ENCODE measurements at regions not wholly inside any gene's neighbourhood (a gene's known extent, or its start where the extent isn't known, plus 50 kb on each side); places are given as distances from the start of the nearest gene placed in this dataset.
"Not testable (repeated sequence)": the region's sequence is repeated elsewhere in the genome, so short reads cannot be mapped to it uniquely, and the experiment has no call there.

DNA sequence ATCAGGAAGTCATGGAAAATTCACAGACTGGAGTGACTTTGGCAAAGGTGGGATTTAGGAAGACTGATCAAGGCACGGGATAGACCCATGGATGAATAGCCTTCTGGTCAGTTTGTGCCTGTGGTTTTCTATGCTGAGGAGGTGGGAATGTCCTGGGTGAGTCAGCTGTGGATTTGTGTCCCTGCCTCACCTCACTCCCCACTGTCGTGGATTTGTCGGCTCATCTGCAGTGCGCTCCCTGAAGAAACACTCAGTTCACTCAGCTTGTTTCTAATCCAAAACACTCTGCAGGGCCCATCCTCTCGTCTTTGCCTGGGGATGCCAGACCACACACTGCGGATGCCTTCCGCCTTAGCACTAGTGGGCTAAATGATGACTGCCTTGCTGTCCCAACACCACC, 50.2 kb upstream of the TP53BP2 start:
- TF ChIP-seq, protein P1, sequence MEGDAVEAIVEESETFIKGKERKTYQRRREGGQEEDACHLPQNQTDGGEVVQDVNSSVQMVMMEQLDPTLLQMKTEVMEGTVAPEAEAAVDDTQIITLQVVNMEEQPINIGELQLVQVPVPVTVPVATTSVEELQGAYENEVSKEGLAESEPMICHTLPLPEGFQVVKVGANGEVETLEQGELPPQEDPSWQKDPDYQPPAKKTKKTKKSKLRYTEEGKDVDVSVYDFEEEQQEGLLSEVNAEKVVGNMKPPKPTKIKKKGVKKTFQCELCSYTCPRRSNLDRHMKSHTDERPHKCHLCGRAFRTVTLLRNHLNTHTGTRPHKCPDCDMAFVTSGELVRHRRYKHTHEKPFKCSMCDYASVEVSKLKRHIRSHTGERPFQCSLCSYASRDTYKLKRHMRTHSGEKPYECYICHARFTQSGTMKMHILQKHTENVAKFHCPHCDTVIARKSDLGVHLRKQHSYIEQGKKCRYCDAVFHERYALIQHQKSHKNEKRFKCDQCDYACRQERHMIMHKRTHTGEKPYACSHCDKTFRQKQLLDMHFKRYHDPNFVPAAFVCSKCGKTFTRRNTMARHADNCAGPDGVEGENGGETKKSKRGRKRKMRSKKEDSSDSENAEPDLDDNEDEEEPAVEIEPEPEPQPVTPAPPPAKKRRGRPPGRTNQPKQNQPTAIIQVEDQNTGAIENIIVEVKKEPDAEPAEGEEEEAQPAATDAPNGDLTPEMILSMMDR (IDR thresholded peaks at IDR 0.05 in 4 of 5, conservative IDR thresholded peaks at IDR 0.05 in 1 of 5): not testable (repeated sequence)
- not testable (repeated sequence) for TF ChIP-seq POLR2A (IDR thresholded peaks at IDR 0.05)

Data from gastrocnemius medialis (tissue), 4 donors.